Panc1 (cell line): ENCODE measurements at regions not wholly inside any gene's neighbourhood (a gene's known extent, or its start where the extent isn't known, plus 50 kb on each side); places are given as distances from the start of the nearest gene placed in this dataset.

Source experiments
- POLR2AphosphoS5 ChIP-seq: IDR thresholded peaks from 2 replicates; pipeline ENCODE4 v1.6.1; 2012; ENCODE audit warnings: mild to moderate bottlenecking, low read depth, low read length, moderate library complexity
- REST ChIP-seq, 2 experiments: IDR thresholded peaks; 2 replicates each; pipeline ENCODE4 v1.6.1; 2011 to 2012; ENCODE audit warnings: low read depth in 2 of 2, control low read depth in 1 of 2, low read length in 1 of 2, mild to moderate bottlenecking in 1 of 2, moderate library complexity in 1 of 2; ENCODE audit not compliant: insufficient read depth in 1 of 2
- TCF7L2 ChIP-seq: IDR thresholded peaks from 2 replicates; pipeline ENCODE4 v1.6.1; 2011; ENCODE audit warnings: mild to moderate bottlenecking, low read depth, low read length, inconsistent platforms
- TF ChIP-seq, protein P1 (sequence below): fragments of 450-650 bp; IDR thresholded peaks from 2 replicates; pipeline ENCODE4 v1.5.1; 2017; ENCODE audit warnings: mild to moderate bottlenecking

GRCh38 chr10:129280908-129281586, 186.0 kb upstream of the MGMT start:
- TF ChIP-seq, protein P1, sequence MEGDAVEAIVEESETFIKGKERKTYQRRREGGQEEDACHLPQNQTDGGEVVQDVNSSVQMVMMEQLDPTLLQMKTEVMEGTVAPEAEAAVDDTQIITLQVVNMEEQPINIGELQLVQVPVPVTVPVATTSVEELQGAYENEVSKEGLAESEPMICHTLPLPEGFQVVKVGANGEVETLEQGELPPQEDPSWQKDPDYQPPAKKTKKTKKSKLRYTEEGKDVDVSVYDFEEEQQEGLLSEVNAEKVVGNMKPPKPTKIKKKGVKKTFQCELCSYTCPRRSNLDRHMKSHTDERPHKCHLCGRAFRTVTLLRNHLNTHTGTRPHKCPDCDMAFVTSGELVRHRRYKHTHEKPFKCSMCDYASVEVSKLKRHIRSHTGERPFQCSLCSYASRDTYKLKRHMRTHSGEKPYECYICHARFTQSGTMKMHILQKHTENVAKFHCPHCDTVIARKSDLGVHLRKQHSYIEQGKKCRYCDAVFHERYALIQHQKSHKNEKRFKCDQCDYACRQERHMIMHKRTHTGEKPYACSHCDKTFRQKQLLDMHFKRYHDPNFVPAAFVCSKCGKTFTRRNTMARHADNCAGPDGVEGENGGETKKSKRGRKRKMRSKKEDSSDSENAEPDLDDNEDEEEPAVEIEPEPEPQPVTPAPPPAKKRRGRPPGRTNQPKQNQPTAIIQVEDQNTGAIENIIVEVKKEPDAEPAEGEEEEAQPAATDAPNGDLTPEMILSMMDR = no peak
- TF ChIP-seq TCF7L2 (no peak), POLR2AphosphoS5 (no peak), REST (IDR thresholded peaks at IDR 0.05; ENCODE audit: insufficient read depth in 1 of 2, low read depth in 2 of 2, low read length in 1 of 2) (no peak)
